Eye (tissue), 1 donor: ENCODE measurements at regions not wholly inside any gene's neighbourhood (a gene's known extent, or its start where the extent isn't known, plus 50 kb on each side); places are given as distances from the start of the nearest gene placed in this dataset.

Source experiments
- DNase-seq: peaks from one replicate; pipeline ENCODE4 v3.0.0-alpha.2; 2015

DNA sequence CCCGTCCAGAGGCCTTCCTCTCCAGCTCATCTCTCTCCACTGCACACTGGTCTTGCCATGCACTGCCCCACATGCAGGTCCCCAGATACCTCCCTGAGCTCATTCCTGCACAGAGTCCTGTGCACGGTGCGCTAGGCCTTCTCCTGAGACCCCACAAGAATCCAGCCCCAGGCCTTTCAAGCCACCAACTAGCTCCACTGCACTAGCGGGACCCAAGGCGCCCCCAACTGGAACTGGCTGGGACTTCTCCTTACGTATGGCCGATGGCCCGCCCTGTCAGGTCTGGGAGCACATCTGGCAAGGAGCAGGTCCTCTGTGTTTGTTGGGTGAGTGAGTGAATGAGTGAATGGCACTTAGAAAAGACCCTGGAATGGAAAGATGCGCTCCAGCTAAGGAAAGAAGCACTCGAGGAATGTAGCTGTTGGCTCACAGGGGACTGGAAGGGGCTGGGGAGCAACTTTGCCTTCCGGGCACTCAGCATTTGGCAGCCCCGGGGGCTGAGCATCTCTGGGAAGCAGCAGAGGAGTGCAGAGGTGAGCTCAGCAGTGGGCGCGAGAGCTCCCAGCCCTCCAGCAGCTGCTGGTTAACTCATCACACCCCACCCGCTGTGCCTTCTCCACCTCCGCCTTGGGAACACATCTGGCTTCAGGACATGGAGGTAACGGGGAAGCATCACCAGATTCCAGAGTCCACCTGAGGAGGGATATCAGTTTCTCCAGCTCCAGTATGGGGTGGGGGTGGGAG lies 223.1 kb downstream of the GLI2 start:
- peak; percentile 67 for DNase-seq

DNA sequence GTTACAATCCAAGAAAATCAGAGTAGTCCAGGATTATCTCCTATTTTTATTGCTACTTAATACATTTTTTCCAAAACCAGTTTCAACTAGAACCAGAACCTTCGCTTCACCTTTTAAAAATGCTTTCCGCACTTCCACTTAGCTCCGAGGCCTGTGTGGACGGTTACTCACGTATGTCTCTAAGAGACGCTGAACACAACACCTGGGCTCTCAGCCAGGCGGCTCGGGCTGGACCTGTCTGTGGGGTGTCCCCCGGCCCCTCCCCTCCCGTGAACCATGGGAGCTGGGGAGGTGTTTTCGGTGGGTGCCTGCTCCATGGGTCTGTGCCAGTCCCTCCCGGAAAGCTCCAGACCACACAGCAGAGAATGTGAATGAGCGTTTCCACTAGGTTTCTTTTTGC lies 223.8 kb downstream of the GLI2 start:
- DNase-seq, result no peak

DNA sequence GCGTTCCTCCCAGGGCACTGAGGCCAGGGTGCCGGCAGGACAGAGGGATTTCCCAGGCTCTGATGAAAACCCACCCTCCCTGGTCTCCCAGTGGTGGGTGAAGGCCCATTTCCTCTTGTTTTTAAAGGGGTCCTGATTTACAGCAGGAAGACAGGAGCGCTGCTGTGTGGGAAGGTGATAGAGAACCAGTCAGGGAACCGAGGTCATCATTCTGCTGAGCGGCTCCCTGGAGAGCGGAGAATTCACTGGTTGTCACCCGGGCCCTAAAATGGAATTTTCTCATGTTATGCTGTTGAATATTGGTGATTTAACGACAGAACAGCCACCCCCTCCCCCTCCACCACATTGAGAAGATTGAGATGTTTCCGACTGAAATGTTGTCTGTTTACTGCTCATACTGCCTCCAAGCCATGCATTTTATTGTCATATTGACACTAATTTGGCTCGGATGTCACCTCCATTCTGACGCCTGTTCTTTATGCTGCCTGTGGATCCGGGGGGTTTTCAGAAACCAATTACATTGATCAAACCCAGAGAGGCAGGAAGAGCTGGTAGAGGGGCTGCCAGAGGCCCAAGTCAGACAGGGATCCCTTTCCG lies 225.2 kb downstream of the GLI2 start:
- DNase-seq, result no peak

DNA sequence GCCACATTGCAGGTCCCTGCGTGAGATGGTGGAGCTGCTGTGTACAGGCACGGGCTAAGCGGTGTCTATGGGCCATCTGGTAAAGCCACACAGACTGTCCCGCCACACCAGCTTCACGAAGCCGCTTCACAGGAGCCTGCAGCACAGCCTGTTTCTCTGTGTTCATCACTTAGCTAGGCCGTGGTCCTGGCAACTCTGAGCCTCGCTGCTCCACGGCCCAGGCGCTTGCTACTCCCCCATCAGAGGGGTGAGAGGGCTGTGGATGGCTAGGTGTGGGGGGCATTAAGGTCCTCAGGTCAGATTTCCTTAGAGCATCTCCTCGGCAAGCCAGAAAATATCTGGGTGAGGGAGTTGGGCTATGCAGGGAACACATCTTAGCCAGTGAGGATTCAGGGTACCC lies 225.7 kb downstream of the GLI2 start:
- DNase-seq, result no peak

DNA sequence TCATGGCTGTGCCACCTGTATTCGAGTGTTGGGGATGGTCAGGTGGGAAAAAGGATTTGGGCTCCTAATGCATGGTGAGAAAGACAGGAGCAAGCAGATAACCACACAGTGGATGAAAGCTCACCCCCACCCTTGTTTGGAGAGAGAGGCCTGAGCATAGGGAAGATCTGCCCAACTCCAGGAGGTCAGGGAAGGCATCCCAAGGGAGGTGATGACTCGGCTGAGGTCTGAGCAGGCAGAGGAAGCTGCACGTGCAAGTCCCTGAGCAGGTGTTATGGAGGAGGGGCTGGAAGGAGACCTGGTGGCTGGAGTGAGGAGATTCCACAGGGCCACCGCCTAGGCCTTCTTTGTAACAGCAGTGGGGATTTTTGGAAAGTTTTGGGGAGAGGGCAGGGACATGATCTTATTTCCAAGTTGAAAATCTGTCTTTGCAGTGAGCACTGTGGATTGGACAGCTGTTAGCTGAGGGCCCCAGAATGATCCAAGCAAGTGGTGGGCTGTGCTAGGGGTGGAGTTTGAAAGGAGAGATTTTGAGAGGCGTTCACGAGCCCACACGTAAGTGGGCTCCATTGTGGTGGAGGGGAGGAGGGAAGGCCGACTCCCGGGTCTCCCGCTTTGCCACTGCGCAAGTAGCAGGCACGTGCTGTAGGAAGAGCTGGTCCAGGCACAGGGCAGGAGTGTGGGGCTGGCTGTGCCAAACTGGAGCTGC lies 228.5 kb downstream of the GLI2 start:
- DNase-seq, result no peak

DNA sequence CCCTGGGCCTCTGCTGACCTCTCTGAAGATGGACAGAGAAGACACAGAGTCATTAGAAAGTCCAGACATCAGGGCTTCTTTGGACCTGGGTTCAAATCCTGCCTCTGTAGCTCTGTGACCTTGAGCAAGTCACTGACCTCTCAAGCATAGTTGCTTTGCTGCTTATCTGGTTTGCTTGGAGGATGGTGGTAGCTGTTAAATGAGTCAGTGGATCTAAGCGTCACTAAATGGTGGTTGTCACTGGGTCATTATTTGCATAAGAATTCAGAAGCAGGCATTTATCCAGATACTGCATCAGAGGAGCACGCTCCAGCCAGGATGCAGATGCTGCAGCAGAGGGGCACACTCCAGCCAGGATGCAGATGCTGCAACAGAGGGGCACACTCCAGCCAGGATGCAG lies 229.2 kb downstream of the GLI2 start:
- DNase-seq, result no peak

DNA sequence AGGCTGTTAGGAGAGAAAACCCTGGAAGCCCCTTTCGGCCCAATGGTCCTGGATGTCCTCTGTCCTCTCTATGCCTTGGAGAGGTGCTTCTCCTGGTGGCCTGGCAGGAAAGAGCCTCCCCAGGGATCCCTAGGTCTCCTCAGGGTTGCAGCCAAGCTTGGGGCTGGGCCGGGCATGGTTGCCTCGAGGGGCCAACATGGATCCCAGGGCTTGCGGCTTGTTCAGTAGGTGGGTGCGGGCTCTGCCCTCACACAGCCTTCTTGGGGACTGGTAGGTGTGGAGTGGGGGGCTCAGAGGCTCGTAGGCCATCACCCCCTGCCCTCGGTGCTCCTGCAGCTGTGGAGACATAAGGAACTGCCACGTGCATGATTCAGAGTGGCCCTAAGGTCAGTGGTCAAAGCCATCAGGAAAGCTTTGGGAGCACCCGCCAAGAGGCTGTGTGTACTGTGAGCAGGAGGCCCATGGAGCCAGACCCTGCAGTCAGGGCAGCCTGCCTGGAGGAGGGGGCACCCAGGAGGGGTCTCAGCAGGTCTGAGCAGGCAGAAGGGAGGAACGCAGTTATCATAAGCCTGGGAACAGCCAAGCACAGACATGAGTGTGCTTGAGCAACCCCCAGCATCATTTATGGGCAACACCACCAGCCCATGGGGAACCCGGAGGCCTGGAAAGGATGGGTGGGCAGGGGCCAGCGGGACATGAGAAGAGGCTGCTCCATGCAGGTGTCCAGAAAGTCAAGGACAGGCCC lies 231.0 kb downstream of the GLI2 start:
- no peak for DNase-seq

DNA sequence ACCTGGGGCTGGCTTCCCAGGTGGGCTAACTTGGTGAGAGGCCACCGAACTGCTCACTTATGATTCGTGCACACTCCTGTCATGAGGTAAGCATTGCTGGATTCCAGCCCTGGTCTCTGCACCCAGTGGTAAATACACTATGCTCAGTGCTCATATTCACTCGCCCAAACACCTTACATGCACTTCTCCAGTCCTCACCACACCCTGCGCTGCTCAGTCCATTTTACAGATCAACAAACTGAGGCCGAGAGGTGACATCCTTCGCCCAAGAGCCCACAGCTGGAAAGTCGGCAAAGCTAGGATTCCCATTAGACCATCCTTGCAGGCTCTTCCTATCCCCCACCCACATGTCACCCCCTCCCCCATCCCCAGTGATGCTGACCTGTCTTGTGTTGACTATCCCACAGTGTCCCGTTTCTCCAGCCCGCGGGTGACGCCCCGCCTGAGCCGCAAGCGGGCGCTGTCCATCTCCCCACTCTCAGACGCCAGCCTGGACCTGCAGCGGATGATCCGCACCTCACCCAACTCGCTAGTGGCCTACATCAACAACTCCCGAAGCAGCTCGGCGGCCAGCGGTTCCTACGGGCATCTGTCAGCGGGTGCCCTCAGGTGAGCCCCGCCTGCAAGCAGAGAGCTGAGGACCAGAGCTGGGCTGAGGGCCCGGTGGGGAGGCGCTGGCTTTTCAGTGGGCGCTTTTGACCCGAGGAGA lies 232.8 kb downstream of the GLI2 start:
- DNase-seq, result no peak

DNA sequence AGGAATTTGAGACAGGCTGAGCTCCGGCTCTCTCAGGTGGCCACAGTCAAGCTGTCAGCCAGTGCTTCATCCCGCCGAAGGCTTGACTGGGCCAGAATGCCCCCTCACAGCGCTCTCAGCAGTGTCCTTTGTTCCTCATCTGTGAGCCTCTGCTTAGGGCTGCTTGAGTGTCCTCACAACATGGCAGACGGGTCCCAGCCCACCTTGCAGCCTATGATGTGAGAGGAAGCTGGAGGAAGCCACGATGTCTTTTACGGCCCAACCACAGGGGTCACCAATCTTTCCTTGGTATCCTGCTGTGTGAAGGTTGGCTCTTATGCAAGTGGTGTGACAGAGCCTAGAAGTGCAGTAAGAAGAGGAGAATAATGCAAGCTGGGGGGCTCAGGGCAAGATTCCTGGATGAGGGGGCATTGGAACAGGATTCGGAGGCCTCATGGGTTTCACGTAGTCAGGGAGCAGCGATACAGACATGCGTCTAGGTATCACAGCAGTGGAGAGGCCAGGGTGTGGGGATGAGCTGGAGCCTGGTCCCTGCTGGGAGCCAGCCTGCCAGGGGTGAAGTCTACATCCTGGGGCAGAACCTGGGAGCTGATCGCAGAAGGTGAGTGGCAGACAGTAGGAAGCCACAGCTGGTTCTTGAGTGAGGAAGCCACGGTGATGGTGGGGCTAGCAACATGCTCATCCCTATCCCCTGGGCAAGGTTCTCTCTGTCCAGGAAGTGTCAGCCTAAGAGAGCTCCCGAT lies 234.1 kb downstream of the GLI2 start:
- DNase-seq, result no peak

DNA sequence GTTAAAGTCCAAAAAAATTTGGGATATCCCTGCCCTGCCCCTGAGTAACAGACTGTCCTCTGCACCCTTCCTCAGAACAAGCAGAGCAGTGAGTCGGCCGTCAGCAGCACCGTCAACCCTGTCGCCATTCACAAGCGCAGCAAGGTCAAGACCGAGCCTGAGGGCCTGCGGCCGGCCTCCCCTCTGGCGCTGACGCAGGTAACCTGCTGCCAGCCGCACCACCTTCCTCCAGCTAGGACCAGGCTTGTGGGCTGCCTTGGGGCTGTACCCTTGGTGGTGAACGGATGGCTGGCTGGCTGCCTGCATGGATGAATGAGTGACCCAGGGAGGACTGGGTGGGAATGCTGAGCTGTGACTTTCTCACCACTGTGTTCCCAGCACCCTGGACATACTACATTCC lies 236.2 kb downstream of the GLI2 start:
- no peak for DNase-seq

DNA sequence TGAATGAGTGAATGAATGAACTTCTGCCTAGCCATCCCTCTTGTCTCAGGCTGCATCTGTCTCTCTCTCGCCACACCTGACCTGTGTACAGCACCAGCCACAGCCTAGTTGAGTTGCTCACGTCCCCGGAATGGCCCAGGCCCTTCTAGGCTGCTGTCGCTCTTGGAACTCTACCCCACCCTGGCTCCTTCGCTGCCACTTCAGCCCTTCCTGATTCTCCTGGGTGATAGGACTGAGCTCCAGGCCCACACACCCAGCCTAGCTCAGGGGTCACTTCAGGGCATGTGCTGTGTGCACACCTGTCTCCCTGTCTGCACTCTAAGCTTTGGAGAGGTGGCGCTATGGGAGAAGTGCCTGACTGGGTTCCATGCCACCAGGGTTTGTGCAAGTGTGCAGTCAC lies 236.6 kb downstream of the GLI2 start:
- DNase-seq, result no peak

DNA sequence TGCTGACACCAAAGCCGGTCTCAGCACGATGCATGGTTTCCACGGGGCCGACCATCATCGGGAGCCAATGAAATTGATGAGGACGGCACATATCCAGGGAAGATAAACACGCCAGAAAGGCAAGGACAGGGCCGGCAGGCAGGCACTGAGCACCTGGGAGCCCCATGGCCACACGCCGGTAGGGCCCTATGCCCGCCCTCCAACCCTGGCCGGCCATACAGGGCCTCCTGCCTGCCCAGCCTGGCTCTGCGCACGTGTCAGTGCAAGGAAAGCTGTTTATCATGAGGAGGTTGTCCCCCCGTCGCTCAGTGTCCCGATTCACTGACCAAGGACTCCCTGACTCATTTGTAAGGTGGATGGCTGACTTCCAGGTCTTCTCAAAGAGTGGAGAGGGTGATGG lies 237.5 kb downstream of the GLI2 start:
- no peak for DNase-seq

DNA sequence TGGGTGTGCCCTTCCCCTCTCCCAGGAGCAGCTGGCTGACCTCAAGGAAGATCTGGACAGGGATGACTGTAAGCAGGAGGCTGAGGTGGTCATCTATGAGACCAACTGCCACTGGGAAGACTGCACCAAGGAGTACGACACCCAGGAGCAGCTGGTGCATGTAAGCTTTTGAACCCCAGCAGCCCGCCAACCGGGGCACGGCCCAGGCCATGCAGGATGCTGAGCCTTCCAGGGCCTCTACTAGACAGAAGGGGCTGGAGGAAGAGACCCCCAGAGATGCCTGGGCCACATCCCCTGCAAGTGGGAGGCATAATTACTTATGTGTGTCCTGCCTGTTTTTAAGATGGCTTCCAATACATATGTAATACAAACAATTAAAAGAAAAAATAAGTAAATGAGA lies 239.3 kb downstream of the GLI2 start:
- no peak for DNase-seq

DNA sequence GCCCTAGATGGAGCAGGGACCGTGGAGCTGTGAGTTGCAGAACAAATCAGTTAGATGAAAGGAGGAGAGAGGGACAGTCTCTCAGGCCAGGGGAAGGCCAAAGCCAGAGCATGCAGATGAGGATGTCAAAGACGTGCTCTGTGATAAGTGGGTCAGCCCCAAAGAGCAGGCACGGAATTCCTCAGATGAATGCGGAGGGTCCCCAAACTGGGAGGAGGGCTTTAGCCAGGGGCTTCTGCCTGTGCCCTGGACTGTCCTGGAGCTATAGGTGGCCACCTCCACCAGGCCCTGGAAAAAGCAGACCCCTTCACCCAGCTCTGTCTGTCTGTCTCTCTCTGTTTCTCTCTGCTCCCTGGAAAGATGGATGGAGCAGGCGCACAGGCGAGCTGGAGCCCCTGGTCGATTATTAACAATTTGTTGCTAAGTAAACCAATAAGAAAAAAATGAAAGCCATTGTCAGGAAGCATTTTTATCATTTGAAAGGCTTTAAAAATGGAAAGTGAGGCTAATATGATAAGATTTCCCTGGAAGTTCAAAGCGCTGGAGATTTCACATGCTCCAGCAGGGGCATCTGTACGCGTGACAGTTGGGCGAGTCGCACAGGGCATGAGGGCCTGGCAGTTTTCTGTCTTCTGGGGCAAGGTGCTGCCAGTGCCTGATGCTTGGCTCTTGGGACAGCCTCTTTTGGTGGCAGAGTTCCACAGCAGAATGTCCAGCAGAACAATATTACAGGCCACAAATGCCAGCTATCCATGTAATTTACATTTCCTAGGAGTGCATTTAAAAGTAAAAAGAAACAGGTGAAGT lies 241.0 kb downstream of the GLI2 start:
- no peak for DNase-seq

DNA sequence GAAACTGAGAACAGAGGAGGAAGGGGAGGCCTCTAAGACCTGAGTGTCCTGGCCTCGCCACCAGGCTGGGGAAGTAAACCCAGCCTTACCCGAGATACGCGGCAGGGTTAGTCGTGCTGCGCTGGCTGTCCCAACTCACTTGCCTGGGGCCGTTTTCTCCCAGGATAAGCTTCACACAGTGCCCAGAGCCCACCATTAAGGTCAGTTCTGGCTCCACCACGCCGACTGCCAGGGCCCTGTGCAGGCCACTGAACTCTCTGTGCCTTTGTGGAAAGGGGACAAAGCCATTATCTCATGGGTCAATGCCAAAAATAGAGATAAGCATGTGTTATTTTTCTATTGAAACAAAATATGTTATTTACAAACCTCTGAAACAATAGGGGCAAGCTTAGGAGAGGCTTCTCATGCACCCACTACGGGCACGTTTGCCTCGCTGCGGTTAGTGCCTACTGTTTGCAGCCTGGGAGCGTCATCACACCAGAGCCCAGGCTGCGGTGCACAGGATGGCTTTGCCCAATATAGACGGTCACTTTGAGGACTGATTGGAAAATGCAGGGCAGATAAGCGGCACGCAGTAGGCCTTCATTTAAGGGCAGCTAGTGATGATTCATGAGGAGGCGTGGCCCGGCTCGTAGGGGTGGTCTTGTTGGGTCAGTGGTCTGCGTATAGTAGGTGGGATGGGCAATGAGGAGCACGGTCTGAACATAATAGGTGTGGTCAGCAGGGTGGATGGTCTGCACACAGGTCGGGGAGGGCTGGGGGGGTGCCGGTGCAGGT lies 242.1 kb downstream of the GLI2 start:
- no peak for DNase-seq

DNA sequence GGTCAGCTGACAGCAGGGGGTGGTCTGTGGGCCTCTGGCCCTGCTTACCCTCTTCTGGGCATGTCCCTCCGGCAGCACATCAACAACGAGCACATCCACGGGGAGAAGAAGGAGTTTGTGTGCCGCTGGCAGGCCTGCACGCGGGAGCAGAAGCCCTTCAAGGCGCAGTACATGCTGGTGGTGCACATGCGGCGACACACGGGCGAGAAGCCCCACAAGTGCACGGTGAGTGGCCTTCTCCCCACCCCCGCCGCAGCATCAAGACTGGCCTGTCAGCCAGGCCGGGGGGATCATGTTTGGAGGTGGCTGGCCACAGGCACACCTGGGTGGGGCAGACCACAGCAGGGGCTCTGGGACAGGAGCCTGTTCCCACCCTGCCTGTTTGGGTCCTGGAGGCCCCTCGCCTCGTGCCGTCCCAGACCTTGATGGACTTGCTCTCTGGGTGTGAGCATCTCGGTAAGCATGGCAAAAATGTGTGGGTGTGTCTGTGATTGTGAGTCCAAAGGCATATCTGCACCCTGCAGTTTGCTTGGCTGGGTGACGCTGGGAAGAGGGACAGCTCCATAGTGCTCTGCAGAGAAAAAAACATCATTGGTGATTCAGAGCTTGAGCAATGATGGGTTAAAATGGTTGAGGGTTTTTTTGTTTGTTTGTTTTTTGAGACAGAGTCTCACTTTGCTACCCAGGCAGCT lies 242.8 kb downstream of the GLI2 start:
- no peak for DNase-seq

DNA sequence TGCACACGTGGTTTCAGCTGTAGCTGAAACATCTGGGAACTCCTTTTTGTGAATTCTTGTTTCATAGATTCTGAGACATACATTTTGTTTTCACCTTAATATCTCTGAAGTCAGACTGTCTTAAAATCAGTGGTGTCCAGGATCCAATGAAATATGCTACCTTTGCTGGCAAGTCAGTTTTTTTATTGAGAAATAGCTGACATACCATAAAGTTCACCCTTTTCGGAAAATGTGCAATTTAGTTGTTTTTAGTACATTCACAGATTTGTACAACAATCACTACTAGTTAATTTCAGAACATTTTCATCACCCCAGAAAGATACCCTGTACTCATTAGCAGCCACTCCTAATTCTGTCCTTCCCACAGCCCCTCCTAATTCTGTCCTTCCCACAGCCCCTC lies 243.7 kb downstream of the GLI2 start:
- no peak for DNase-seq

DNA sequence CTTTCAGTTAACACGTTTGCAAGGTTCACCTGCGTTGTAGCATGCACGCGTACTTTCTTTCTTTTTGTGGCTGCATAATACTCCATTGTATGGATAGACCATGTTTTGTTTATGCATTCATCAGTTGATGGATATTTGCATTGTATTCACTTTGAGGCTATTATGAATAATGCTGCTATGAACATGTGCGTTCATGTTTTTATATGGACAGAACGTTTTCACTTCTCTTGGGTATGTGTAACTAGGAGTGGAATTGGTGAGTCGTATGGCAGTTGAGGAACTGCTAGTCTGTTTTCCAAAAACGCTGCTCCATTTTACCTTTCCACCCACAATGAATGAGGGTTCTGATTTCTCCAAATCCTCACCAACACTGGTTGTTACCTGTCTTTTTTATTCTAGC lies 244.3 kb downstream of the GLI2 start:
- DNase-seq, result no peak

DNA sequence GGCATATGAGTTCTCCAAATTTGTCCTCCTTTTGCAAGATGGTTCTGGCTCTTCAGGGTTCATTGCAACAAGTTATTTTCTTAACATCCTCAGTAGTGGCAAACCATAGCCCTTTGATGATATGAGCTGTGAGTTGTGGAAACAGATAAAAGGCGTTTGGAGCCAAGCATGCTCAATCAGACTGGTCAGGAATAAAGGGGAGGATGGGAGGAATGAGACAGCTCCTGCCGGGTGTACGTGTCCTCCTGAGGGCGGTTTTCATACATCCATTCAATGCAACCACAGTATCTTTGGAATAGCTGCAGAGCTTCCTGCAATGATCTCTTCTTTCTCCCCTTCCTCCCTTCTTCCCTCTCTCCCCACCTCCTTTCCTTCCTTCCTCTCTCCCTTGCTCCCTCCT lies 245.8 kb downstream of the GLI2 start:
- no peak for DNase-seq

DNA sequence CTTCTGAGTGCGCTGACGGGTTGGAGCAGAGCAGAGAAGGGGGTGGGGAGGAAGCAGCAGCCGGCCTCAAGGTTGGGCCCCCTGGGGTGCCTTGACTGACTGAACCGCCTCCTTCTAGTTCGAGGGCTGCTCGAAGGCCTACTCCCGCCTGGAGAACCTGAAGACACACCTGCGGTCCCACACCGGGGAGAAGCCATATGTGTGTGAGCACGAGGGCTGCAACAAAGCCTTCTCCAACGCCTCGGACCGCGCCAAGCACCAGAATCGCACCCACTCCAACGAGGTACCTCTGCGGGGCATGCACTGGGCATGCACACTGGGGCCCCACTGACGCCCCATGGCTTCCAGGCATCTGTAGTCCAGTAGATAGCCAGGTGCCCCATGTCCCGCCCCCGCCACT lies 246.9 kb downstream of the GLI2 start:
- no peak for DNase-seq
